Mucosa of gallbladder (tissue), 1 donor: ENCODE measurements at regions not wholly inside any gene's neighbourhood (a gene's known extent, or its start where the extent isn't known, plus 50 kb on each side); places are given as distances from the start of the nearest gene placed in this dataset.

Experiments
- DNase-seq: peaks from one replicate; pipeline ENCODE4 v3.0.0-alpha.2; 2020; ENCODE audit warnings: low spot score
- donor health status: DM: no; HTN: no; CAD: no.

DNA sequence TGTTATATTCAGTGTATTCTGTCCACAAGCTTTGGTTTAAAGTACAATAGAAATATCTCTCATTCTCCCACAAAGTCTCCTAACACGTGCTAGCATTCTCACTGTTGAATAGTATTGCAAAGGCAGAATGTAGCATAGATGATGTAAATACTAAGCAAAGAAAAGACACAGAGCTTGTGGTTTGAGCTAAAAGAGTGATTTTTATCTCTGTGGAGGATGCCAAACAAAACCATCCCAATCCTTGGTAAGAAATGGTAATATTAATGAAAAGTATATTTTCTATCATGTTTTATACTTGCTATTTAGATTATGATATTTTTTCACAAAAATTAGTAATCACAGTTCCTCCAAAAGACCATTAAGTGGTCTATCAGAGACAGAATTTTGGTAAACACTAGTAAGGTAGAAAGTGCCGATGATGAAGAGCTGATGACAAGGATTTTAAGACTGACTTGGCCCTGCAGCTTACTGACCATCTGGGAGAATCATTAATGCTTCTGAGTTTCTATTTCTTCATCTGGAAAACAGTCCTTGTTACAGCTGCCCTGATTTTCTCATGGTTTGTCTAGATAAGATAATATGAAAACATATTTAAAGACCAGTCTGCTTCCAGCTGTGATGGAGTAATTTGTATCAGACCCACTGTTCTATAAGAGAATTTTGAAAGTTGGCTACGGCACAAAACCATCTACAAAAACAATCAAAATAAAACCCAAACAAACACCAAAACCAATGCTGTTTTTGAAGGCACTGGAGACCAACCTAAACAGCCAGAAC, 510.2 kb downstream of the SPATA31D1 start:
- no peak for DNase-seq

- DNase-seq: no peak
These were observed 510.8 kb downstream of the SPATA31D1 start for GRCh38 chr9:82499337-82499736.

- no peak for DNase-seq
These were observed 516.0 kb downstream of the SPATA31D1 start for GRCh38 chr9:82504620-82505019.

- DNase-seq: no peak
These were observed 523.1 kb downstream of the SPATA31D1 start for GRCh38 chr9:82511626-82512025.

- no peak for DNase-seq
These were observed 524.2 kb downstream of the SPATA31D1 start for GRCh38 chr9:82512728-82513127.

DNA sequence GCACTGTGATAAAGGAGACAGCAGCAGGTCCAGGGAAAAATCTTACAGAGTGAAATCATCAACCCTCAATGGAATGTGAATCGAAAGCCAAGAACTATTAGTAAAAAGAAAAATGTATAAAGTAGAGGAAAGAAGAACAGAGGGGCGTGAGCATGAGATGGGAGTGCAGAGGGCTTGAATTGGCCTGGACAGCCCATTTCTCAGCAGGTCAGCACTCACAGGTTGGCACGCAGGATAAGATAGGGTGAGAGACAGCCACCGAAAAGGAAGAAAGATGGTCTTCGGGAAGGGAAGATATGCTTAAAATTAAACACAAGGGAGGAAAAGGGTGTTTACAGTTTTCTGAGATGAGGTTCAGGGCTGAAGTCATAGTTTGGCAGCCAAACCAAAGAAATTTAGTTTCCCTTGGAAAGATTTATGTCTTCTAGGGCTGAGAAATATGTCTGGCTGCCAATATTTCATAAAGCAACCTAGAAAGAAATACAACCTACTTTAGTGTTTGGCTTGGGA, 524.7 kb downstream of the SPATA31D1 start:
- no peak for DNase-seq

GRCh38 chr9:82513976-82514735, 525.6 kb downstream of the SPATA31D1 start:
- no peak for DNase-seq

DNA sequence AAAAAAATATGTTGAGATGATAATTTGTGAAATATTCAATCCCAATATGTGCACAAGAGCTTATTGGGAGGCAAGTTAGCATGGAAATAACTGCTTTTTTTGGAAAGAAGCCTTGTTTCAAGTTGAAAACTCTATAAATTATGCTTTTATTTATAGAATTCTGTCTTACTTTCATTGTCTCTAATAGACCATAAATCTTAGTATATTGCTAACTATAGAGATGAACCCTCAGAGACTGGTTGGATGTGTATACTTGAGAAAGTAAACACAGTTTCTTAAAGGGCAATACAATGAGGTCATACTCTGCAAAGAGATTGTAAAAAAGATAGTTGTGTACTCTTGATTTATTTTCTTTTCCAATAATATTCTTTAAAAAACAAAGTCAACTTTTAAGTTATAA, 530.3 kb downstream of the SPATA31D1 start:
- DNase-seq: no peak

- no peak for DNase-seq
These were observed 530.8 kb downstream of the SPATA31D1 start for GRCh38 chr9:82519332-82519731.

DNA sequence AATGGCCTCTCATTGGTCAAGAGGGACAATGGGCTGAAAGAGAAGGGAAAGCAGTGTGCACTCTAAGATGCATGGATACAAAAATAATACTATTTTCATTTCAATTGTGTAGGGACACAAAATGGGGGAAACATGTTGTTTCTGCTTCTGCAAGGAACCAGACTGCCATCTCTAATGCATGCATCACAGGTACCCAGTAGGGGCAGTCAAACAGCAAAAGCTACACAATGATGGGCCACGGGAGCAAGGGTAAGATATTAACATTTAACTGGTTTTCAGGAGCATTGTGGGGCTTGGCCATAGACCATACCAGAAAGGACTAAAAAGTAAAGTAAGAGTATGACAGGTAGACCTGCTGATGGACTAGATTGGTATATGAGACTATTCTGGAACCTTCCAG, 535.8 kb downstream of the SPATA31D1 start:
- DNase-seq: no peak

- no peak for DNase-seq
These were observed 536.4 kb downstream of the RASEF start for GRCh38 chr9:82526577-82526976.

GRCh38 chr9:82531795-82532194, 531.1 kb downstream of the RASEF start:
- no peak for DNase-seq

DNA sequence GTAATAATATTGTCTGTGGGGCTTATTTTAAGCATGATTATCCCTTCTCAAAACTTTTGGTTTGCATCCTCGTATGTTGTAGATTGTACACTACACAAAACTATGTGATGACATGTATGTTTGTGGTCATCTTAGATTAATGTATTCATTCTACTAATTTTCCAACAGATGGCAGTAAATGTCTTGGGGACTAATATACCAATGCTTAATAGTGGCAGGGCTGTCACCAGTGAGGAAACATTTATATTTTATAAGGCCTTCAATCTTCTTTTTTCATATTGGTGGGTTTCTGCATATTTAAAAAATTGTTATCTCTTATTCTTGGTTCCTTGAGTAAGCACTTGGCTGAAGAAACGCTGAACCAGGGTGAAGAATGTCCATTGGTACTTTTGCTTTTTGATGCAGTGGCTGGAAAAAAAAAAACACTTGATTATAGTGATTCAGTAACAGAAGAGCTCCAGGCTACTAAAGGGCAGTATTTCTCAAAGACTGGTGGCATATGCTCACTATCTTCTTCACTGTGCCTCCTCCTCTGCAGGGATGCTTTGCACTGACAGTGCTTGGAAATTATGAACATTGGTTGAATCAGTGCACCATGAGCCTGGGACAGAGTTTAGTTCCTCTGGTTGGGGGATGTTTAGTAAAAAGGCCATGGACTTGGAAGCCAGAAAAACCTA, 530.3 kb downstream of the RASEF start:
- no peak for DNase-seq

DNA sequence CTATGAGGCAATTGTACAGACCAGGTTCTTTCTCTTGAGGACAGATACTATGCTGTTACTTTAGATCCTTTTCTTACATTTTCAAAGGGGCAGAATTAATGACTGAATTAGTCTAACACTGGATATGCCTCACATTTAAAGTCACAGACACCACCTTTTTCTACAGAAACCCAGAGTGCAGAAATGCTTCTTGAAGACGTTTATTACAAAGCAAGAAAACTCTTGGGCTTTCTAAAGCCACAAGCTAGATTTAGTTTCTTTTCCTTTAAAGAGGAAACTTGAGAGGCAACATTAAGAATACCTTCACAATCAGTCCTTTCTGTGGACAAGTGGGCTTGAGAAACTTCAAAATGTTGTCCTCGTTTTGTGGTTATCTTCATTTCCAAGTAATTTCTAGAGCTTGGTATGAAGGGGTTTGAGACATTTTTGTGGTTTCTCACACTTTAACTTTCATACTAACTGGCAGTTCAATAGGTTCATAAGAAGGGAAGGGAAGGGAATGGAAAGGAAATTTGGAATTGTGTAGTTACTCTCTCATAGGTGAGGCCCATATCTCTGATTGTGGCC, 527.4 kb downstream of the RASEF start:
- DNase-seq: no peak

DNA sequence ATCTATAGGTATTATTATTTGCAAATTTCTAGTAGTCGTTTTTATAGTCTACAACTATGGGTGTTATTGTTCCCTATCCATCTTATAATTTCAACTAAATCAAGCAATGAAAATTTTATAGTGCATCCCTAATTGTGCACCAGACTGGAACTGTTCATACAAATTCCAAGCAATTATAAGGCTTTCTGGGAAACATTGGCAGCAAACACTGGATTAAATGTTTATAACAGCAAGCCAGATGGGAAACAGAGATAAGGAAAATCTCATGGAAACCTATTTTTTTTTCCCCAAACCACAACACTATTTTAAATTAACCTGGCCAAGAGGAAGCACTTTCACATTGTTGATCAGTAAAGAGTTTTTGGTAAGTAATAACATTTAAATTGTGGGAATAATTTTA, 524.3 kb downstream of the RASEF start:
- no peak for DNase-seq

DNA sequence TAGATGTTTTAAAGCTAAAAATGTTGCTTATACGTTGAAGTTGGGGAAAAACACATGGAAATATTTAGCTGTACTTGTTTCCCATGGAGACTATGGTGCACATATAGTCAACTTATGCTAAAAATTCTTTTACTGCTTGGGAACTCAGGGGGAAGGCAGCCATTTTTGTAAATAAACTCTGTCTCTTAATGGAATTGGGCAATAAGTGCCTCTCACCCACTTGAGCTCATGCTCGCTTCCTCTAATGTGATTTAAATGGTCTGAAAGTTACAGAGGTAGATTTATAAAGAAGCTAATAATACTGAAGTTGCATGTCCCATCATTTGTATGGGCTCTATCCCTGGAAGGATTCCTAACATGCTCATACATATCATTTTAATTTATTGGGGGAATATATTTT, 523.8 kb downstream of the RASEF start:
- DNase-seq: no peak

DNA sequence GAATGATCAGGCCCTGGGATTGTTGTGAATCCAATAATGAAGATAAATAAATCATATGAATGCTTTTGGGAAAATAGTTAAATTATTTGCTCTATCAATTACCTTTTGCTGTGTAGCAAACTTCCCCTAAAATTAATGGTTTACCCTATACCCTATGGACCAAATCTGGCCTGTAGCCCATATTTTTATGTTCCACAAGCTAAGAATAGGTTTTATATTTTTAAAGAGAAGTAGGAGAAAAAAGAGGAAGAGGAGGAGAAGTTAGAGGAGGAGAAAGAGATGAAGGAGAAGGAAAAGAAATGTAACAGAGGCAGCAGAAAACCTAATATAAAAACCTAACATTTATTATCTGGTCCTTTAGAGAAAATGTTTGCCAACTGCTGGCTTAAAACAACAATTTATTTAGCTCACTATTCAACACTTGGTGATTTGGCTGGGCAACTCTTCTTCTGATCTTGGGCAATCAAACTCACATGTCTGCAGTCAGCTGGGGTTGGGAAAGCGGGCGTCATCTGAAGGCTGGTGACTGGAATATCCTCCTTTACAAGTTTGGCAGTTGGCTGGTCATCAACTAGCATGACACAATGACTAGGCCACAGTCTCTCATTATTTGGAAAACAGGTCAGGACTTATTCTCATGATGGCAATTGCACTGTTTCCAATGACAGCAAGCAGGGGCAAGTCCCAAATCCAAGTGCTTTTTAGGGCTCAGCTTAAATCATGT, 522.9 kb downstream of the RASEF start:
- no peak for DNase-seq

- no peak for DNase-seq
These were observed 519.2 kb downstream of the RASEF start for GRCh38 chr9:82543726-82544125.

DNA sequence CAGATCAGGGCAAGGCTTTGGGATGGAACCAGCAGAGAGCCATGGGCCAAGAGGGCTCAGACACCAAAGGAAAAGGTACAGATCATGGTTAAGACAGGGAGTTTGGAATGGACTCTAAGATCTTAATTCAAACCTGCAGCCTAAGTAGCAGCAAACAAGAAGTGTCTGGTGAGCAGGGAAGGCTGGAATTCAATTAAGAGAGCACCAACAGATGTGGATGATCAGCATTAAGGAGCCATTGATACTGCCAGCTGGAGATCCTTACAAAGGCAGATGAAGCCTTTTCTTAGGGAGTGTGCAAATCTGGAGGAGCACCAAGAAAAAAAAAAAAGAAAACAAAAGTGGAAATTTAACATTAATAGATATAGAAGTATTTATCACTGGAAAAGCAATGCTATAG, 516.8 kb downstream of the RASEF start:
- DNase-seq: no peak

GRCh38 chr9:82547995-82548394, 514.9 kb downstream of the RASEF start:
- DNase-seq: no peak

DNA sequence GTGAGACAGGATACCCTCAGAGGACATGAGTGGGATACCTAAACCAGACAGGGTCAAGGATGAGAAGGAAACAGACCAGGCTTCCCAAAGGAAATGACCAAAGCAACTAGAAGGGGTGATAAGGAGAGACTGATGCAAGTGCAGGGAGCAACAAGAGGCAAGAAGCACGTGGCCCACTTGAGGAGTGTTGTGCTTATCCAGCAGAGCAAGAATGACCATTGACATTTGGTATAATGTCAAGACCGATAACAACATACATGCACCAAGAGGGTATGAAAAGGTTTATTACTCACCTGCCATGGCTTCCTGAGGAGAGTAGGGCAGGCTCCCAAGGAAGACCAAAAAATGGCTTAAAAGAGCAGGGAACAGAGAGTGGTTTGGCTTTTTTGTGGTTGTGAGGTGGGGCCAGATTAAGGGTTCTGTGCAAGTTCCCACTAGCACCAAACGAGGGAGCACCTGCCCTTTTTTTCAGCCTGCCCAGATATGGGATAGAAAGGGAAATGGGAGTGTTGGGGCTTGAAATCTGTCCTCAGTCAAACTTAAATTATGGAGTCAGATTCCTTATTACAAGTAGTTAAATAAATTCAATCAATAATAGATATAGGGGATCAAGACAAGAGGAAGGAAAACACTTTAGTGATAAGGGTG, 513.6 kb downstream of the RASEF start:
- no peak for DNase-seq
